ENCODE measurements at regions not wholly inside any gene's neighbourhood (a gene's known extent, or its start where the extent isn't known, plus 50 kb on each side); places are given as distances from the start of the nearest gene placed in this dataset.

- no peak for TF ChIP-seq EHMT2 (IDR thresholded peaks at IDR 0.05; ENCODE audit: low read depth)
- TF ChIP-seq JUN (IDR thresholded peaks at IDR 0.05), result no peak
- no peak for TF ChIP-seq CTCF (IDR thresholded peaks at IDR 0.05)
- TF ChIP-seq RARB (CRISPR knock-in tag; IDR thresholded peaks at IDR 0.05), result no peak
- TF ChIP-seq HMGXB4 (CRISPR knock-in tag; IDR thresholded peaks at IDR 0.05; ENCODE audit: borderline replicate concordance), result no peak
- no peak for TF ChIP-seq REST (IDR thresholded peaks at IDR 0.05)
- TF ChIP-seq RFX5 (IDR thresholded peaks at IDR 0.05), result no peak
- TF ChIP-seq POLR2A (IDR thresholded peaks at IDR 0.05; ENCODE audit: low read length), result no peak
- TF ChIP-seq PBX3 (IDR thresholded peaks at IDR 0.05), result no peak
These were observed 965.1 kb upstream of the HS3ST1 start for GRCh38 chr4:12393631-12394262.
